ENCODE measurements at regions not wholly inside any gene's neighbourhood (a gene's known extent, or its start where the extent isn't known, plus 50 kb on each side); places are given as distances from the start of the nearest gene placed in this dataset.
"Not testable (repeated sequence)": the region's sequence is repeated elsewhere in the genome, so short reads cannot be mapped to it uniquely, and the experiment has no call there.

GRCh38 chr15:31179693-31180092 lies 78.2 kb upstream of the TRPM1 start:
- DNase-seq = no peak

- DNase-seq = no peak
Measured at GRCh38 chr15:31193291-31193690, 91.8 kb upstream of the TRPM1 start.

DNA sequence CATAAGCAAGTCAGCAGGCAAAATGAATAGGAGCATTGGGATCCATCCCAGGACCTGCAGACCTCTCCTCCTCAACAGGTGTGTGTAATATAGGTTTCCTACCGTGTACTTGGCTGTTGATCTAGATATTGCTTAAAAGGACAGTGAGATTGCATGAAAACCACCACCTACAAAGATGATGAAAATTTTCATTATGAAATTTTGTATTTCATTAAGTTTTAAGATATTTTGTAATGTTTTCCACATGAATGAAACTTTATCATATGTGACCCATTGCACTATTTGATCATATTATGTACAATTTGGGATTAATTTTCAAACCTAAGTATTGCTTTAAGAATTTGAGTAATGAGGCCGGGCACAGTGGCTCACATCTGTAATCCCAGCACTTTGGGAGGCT lies 94.3 kb upstream of the TRPM1 start:
- DNase-seq = no peak

- peak; percentile 40 for DNase-seq
Measured at GRCh38 chr15:31197497-31198414, 96.2 kb upstream of the TRPM1 start.

GRCh38 chr15:31200735-31201151 lies 99.2 kb upstream of the TRPM1 start:
- DNase-seq = no peak

GRCh38 chr15:31202953-31203352 lies 101.4 kb upstream of the TRPM1 start:
- DNase-seq = no peak

- DNase-seq = no peak
Measured at GRCh38 chr15:31203999-31204398, 102.5 kb upstream of the TRPM1 start.

DNA sequence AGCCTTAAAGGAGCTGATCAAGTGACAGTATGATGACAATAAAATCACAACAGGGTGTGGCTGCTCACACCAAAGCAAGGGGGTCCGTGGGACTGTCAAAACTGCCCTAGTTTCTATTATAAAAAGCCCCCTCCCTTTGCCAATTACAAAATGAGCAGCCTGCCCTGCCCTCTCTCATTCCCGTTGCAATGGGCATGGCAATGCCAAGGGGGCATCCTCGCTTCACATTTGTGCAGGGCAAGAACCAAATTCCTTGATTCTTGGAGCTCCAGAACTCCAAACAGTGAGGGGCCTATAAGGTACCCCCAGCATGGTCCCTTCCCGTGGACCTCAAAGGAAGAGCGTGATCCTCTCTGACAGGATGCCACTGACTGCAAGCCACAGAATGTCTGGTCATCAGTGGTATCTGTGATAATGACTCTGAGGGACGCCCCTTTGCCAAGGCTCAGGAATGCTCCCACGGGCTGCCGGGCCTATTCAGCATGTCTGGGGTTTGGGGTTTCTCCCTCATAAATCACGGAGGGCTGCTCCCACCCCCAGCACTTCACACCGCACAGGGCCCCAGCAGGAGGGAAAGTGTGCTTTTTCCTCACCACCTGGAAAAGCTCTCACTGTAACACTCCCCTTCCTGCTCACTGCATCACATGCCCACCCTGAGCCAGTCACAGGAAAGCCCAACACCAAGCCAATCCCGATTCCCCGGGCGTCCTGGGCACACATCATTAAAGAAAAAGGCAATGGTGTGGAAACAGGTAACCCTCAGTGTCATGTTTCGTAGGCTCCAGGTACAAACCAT lies 105.1 kb upstream of the TRPM1 start:
- DNase-seq = no peak

- no peak for DNase-seq
Measured at GRCh38 chr15:31207246-31207645, 105.7 kb upstream of the TRPM1 start.

- not testable (repeated sequence) for DNase-seq
Measured at GRCh38 chr15:31207861-31208260, 106.3 kb upstream of the TRPM1 start.

DNA sequence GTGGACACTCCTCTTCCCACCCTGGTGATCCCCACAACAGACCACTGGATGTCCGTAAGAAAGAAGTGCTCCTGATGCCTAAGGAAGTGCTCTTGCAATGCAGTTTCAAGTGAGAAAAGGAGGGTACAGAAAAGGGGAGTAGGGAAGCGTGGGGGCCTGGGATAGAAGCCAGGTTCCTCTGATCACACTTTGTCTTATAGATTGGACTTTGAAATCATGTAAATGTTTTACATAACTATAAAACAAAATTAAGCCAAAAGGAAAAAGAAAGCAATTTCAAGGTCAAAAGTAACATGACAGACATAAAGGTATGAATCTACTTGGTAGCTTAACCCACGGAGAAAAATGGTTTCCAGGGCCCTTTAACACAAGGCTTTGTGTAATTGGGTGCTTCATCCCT lies 107.3 kb upstream of the TRPM1 start:
- DNase-seq = no peak

GRCh38 chr15:31211353-31211752 lies 109.8 kb upstream of the TRPM1 start:
- DNase-seq = no peak

DNA sequence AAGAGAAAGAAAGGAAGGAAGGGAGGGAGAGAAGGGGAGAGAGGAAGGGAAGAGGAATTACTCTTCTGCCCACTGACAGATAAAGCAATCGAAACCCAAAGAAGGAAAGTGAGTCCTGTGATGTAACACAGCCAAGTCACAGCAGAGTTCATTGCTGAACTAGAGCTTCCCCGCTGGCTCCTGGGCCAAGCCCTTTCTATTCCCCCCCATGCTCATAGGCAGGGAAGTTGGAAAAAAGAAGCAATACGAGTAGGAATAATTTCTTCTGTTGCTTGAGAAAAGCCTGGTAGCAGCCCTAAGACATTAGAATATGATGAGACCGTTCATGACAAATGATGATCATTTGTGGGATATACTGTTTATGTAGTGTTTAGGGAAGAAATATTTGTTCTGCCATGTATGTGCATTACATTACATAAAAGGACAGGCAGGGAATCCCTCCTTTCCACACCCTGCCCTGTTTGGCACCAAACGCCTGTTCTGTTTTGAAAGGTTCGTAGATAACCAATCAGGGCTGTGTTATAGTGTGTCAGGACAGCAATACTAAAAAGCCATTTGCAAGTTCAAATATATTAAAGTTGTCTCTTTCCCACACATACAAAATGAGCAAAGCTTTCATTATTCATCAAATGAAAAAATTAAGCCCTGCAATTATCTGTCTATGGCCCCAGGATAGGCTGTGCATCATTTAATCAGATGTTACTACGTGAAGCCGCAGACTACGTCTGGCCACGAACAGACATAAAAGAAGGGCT lies 111.0 kb upstream of the TRPM1 start:
- peak; percentile 11 for DNase-seq

DNA sequence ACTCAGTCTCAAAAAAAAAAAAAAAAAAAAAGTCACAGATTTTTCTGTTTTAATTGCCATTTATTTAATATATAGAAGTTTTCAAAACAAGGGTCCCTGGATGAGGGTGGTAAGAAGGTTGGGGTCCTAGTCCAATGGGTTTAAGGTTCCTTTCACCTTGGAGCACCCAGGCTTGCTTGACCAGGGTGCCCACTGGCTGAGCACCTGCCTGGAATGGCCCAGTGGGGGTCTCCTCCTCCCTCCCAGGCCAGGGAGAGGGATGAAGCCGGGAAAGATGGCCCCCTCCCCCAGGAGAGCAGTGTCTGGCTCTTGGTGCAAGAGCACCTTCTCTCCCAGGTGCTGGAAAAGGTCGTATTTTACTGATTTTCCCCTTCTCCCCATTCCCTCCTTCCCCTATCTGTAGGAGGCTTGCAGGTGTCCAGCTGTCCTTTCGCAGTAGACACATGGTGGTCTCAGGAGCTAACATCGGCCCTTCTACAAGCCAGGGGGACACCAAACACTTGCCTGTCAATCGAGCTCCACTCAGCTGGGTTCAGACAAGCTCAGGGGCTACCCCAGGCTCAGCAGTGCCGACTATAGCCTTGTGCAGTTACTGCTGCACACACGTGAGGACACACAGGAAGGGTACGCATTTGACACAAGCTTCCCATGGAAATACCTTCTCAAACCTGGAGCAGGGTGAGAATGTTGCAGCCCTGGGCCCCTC lies 112.3 kb upstream of the KLF13 start:
- DNase-seq = no peak

GRCh38 chr15:31214864-31215489 lies 111.7 kb upstream of the KLF13 start:
- DNase-seq = no peak

GRCh38 chr15:31215490-31216214 lies 111.0 kb upstream of the KLF13 start:
- peak; percentile 82 for DNase-seq

GRCh38 chr15:31216215-31216911 lies 110.3 kb upstream of the KLF13 start:
- peak; percentile 86 for DNase-seq

DNA sequence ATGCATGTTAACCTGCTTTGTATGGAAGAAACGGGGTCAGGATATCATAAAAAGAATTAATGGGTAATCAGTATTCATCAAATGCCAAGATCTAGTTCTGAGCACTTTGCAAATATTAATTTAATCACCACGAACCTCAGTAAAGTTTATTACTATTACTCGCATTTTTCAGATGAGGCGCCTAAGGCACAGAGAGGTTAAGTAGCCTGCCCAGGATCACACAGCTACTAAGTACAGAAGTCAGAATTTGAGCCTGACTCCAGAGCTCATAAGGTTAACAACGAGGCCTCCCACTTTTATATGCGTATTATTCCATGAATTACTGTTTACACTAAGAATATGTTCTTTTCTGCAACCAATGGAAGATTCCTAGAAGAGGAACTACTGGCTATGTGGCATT lies 109.6 kb upstream of the KLF13 start:
- no peak for DNase-seq

- DNase-seq = no peak
Measured at GRCh38 chr15:31217566-31218270, 108.9 kb upstream of the KLF13 start.

- DNase-seq = no peak
Measured at GRCh38 chr15:31219221-31219620, 107.4 kb upstream of the KLF13 start.

Measured in OCI-M1 (cell line).